Hepatocyte (in vitro differentiated cells): ENCODE measurements at regions not wholly inside any gene's neighbourhood (a gene's known extent, or its start where the extent isn't known, plus 50 kb on each side); places are given as distances from the start of the nearest gene placed in this dataset.
"Not testable (repeated sequence)": the region's sequence is repeated elsewhere in the genome, so short reads cannot be mapped to it uniquely, and the experiment has no call there.

Source experiments
- DNase-seq: peaks from one replicate; pipeline ENCODE4 v3.0.0-alpha.2; 2016; ENCODE audit warnings: low spot score
- H2AFZ ChIP-seq: fragments of 200-600 bp; sonication (generic); 2 replicates; pipeline ENCODE4 v1.6.0; 2016; ENCODE audit warnings: antibody characterized with exemption, mild to moderate bottlenecking
- H3K27ac ChIP-seq: fragments of 200-600 bp; sonication (generic); 2 replicates; pipeline ENCODE4 v1.5.1; 2016; ENCODE audit warnings: mild to moderate bottlenecking
- H3K27me3 ChIP-seq: fragments of 200-600 bp; sonication (generic); 2 replicates; pipeline ENCODE4 v1.6.1; 2016
- H3K36me3 ChIP-seq: fragments of 200-600 bp; sonication (generic); replicated peaks from 2 replicates; pipeline ENCODE4 v1.5.1; 2016; ENCODE audit warnings: low read depth; ENCODE audit not compliant: insufficient read depth
- H3K4me1 ChIP-seq: fragments of 200-600 bp; sonication (generic); 2 replicates; pipeline ENCODE4 v1.5.1; 2016; ENCODE audit warnings: mild to moderate bottlenecking, moderate library complexity; ENCODE audit not compliant: insufficient read depth
- H3K4me2 ChIP-seq: fragments of 200-600 bp; sonication (generic); 2 replicates; pipeline ENCODE4 v1.6.0; 2016
- H3K4me3 ChIP-seq: fragments of 200-600 bp; sonication (generic); 2 replicates; pipeline ENCODE4 v1.5.1; 2016; ENCODE audit warnings: mild to moderate bottlenecking
- H3K79me2 ChIP-seq: fragments of 200-600 bp; sonication (generic); 2 replicates; pipeline ENCODE4 v1.6.0; 2017; ENCODE audit warnings: mild to moderate bottlenecking
- H3K9me2 ChIP-seq: fragments of 200-600 bp; sonication (generic); replicated peaks from 2 replicates; pipeline ENCODE4 v1.6.0; 2017; ENCODE audit warnings: mild to moderate bottlenecking; ENCODE audit not compliant: insufficient read depth
- H3K9me3 ChIP-seq: fragments of 200-600 bp; sonication (generic); 2 replicates; pipeline ENCODE4 v1.5.1; 2016; ENCODE audit warnings: low read depth, mild to moderate bottlenecking
- H4K20me1 ChIP-seq: fragments of 200-600 bp; sonication (generic); 2 replicates; pipeline ENCODE4 v1.6.0; 2016; ENCODE audit warnings: mild to moderate bottlenecking; ENCODE audit not compliant: insufficient read depth, poor library complexity, severe bottlenecking
- CTCF ChIP-seq: fragments of 200-600 bp; sonication (generic); IDR thresholded peaks from 2 replicates; pipeline ENCODE4 v1.5.1; 2016; ENCODE audit warnings: antibody characterized with exemption, mild to moderate bottlenecking; ENCODE audit not compliant: poor library complexity
- EZH2 ChIP-seq: fragments of 200-600 bp; sonication (generic); IDR thresholded peaks from 2 replicates; pipeline ENCODE4 v1.6.1; 2016; ENCODE audit warnings: antibody characterized with exemption, mild to moderate bottlenecking, borderline replicate concordance
- EZH2phosphoT487 ChIP-seq: fragments of 200-600 bp; sonication (generic); IDR thresholded peaks from one replicate; pipeline ENCODE4 v1.6.1; 2018; ENCODE audit warnings: antibody characterized with exemption, mild to moderate bottlenecking, low read depth, moderate library complexity; ENCODE audit not compliant: unreplicated experiment, severe bottlenecking
- WGBS: methylation state at CpG from one replicate; pipeline ENCODE4 v1.1.6; 2016; ENCODE audit warnings: low lambda C conversion rate; ENCODE audit errors: missing lambda C conversion rate; 5-methylcytosine and 5-hydroxymethylcytosine counted together

- Histone ChIP-seq H2AFZ (no peak overlapping the region), H3K36me3 (no peaks in the 10 kb centered on the region), H3K4me3 (no peak overlapping the region), H3K9me3 (no peaks in the 10 kb centered on the region), H3K9me2 (no peaks in the 10 kb centered on the region), H3K27ac (no peak overlapping the region), H3K4me2 (no peak overlapping the region), H3K79me2 (no peaks in the 10 kb centered on the region), H3K4me1 (no peaks in the 10 kb centered on the region), H4K20me1 (no peaks in the 10 kb centered on the region), H3K27me3 (no peaks in the 10 kb centered on the region)
- 100% methylated on average over 1 of the region's 1 CpG for WGBS
- no peak for DNase-seq
- TF ChIP-seq CTCF: no peak
- TF ChIP-seq EZH2phosphoT487: no peak
- no peak for TF ChIP-seq EZH2
Observed at GRCh38 chr4:45437381-45437780, 686.5 kb downstream of the GABRG1 start.

GRCh38 chr4:45425135-45425534, 698.7 kb downstream of the GABRG1 start:
- H4K20me1 ChIP-seq: no peaks in the 10 kb centered on the region
- no peak overlapping the region for H3K4me3 ChIP-seq
- TF ChIP-seq EZH2 (no peak), EZH2phosphoT487 (no peak), CTCF (no peak)
- no peak overlapping the region for H3K4me2 ChIP-seq
- H3K9me2 ChIP-seq: no peaks in the 10 kb centered on the region
- H3K27me3 ChIP-seq: no peaks in the 10 kb centered on the region
- H3K27ac ChIP-seq: no peak overlapping the region
- no peaks in the 10 kb centered on the region for H3K79me2 ChIP-seq
- H3K4me1 ChIP-seq: no peaks in the 10 kb centered on the region
- DNase-seq: no peak
- no peak overlapping the region for H2AFZ ChIP-seq
- no peaks in the 10 kb centered on the region for H3K36me3 ChIP-seq
- WGBS: 95% methylated on average over 1 of the region's 1 CpG
- H3K9me3 ChIP-seq: no peaks in the 10 kb centered on the region

- Histone ChIP-seq H3K9me3 (no peaks in the 10 kb centered on the region), H2AFZ (no peak overlapping the region), H3K4me1 (no peaks in the 10 kb centered on the region), H3K4me2 (no peak overlapping the region), H3K27me3 (no peaks in the 10 kb centered on the region), H4K20me1 (no peaks in the 10 kb centered on the region), H3K27ac (no peak overlapping the region), H3K4me3 (no peak overlapping the region), H3K9me2 (no peaks in the 10 kb centered on the region), H3K36me3 (no peaks in the 10 kb centered on the region), H3K79me2 (no peaks in the 10 kb centered on the region)
- TF ChIP-seq EZH2phosphoT487 (no peak), CTCF (no peak), EZH2 (no peak)
- no peak for DNase-seq
- 67% methylated on average over 3 of the region's 3 CpGs for WGBS
Observed at GRCh38 chr4:45423896-45424295, 697.5 kb upstream of the GNPDA2 start.

GRCh38 chr4:45420091-45420674, 693.8 kb upstream of the GNPDA2 start:
- H3K4me3 ChIP-seq, H3K79me2 ChIP-seq, H4K20me1 ChIP-seq, H3K36me3 ChIP-seq, DNase-seq, H3K9me3 ChIP-seq, H3K27me3 ChIP-seq, H2AFZ ChIP-seq, H3K4me1 ChIP-seq, H3K27ac ChIP-seq, H3K9me2 ChIP-seq, H3K4me2 ChIP-seq: not testable (repeated sequence)
- 95% methylated on average over 16 of the region's 21 CpGs for WGBS
